Epithelial cell of prostate (primary cell): ENCODE measurements at regions not wholly inside any gene's neighbourhood (a gene's known extent, or its start where the extent isn't known, plus 50 kb on each side); places are given as distances from the start of the nearest gene placed in this dataset.
A peak's percentile ranks its signal among the peaks of the same experiment; 100 is the strongest.
"Not testable (repeated sequence)": the region's sequence is repeated elsewhere in the genome, so short reads cannot be mapped to it uniquely, and the experiment has no call there.

ENCODE experiments used
- DNase-seq: peaks from one replicate; pipeline ENCODE4 v3.0.0-alpha.2; 2011; ENCODE audit warnings: low read depth, low spot score
- H3K27ac ChIP-seq: fragments of 450-650 bp; 2 replicates; pipeline ENCODE4 v1.5.1; 2017; ENCODE audit warnings: mild to moderate bottlenecking

GRCh38 chr6:146923205-146923833, 280.9 kb upstream of the STXBP5 start:
- no peak for DNase-seq
- no peak overlapping the region for H3K27ac ChIP-seq

DNA sequence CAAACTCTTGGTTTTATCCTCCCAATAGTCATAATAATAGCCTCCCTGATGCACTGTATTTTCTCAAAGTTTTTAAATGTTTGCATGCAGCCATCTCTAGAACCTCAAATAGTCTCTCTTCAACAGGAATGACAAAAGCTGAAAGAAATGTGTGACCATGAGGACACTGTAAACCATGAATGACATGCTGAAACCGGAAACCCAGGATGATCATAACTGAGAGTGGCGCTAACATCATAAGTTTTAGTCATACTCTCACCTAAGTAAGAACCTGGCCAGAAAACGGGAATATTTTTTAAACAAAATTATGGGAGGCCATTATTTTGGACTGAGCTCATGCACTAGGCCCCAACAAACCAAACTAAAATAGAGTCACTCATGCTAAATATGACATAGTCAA, 278.4 kb upstream of the STXBP5 start:
- DNase-seq: no peak
- no peak overlapping the region for H3K27ac ChIP-seq

DNA sequence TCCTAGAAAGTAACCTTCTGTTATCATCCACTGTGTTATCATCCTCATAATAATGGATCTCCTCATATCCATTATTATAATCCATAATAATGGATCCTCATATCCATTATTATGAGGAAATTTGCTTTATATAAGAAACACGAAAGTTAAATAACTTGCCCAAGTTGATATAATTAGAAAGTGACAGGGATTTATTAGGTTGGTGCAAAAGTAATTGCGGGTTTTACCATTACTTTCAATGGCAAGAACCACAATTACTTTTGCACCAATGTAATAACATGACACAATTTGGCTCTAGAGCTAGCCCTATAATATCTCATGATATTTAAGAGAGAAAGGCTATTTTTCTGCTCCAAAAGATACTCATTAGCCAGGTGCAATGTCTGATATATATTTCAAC, 275.7 kb upstream of the STXBP5 start:
- H3K27ac ChIP-seq: no peak overlapping the region
- no peak for DNase-seq

GRCh38 chr6:146931214-146931613, 273.0 kb upstream of the STXBP5 start:
- no peak for DNase-seq
- no peak overlapping the region for H3K27ac ChIP-seq

- no peak overlapping the region for H3K27ac ChIP-seq
- no peak for DNase-seq
Measured at GRCh38 chr6:146937316-146937715, 266.9 kb upstream of the STXBP5 start.

DNA sequence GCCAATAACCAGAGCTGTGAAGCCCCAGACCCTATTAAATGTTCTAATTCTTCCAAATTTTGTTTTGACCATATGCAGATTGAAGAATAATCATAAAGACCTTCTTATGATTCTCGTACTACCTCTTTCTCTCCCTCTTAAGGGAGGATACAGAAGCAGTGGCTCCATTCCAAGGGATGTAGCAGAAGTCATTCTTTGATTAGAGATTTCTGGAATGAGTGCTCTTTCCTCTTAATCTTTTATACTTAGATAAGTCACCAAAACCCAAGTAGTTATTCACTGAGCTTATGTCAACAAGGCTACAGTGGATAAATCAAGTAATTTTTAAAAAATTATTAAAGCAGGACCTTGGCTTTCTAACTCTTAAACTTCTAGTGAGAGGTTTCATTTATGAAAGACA, 266.0 kb upstream of the STXBP5 start:
- H3K27ac ChIP-seq: no peak overlapping the region
- DNase-seq: no peak

DNA sequence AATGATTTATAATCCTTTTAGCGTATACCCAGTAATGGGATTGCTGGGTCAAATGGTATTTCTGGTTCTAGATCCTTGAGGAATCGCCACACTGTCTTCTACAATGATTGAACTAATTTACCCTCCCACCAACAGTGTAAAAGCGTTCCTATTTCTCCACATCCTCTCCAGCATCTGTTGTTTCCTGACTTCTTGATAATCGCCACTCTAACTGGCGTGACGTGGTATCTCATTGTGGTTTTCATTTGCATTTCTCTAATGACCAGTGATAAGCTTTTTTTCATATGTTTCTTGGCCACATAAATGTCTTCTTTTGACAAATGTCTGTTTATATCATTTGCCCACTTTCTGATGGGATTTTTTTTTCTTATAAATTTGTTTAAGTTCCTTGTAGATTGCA, 264.8 kb upstream of the STXBP5 start:
- not testable (repeated sequence) for DNase-seq, H3K27ac ChIP-seq

GRCh38 chr6:146943664-146944063, 260.6 kb upstream of the STXBP5 start:
- no peak for DNase-seq
- no peak overlapping the region for H3K27ac ChIP-seq

- H3K27ac ChIP-seq: no peak overlapping the region
- DNase-seq: no peak
Measured at GRCh38 chr6:146944077-146944476, 260.1 kb upstream of the STXBP5 start.

DNA sequence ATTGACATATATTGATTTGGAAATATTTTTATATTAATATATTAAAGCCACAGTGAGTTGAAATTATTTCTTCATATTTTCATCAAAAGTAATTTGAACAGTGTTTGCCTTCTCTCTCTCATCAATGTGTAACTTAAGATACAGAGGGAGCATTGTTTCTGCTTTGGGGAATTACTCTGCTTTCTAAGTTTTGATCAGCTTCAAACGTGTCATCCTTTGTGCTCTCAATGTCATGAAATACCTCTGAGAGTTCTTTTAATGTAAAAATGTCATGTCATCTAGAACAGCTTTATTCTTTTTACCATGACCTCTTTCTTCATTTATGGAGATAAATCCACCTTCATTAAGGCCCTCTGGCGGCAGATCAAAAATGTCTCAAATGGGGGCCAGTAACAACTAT, 259.4 kb upstream of the STXBP5 start:
- H3K27ac ChIP-seq: no peak overlapping the region
- no peak for DNase-seq

DNA sequence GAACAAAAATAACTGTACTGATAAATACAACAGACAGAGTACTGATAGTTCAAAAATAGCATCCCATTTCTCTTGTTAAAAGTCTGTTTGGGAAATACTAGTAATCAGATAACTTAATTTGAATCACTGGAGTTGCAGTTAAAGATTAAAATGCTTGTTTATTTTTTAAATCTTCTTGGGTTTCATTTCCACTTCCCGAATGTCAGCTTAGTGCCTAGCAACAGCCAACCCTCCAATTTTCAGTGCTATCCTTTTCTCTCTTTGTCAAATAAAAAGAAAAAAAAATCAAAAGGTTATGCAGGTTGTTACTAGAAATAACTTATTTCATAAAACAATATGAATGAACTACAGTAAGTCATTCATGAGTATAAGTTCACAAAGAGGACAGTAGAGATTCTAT, 257.7 kb upstream of the STXBP5 start:
- DNase-seq: no peak
- H3K27ac ChIP-seq: no peak overlapping the region

- no peak overlapping the region for H3K27ac ChIP-seq
- DNase-seq: no peak
Measured at GRCh38 chr6:146948790-146949342, 255.4 kb upstream of the STXBP5 start.

DNA sequence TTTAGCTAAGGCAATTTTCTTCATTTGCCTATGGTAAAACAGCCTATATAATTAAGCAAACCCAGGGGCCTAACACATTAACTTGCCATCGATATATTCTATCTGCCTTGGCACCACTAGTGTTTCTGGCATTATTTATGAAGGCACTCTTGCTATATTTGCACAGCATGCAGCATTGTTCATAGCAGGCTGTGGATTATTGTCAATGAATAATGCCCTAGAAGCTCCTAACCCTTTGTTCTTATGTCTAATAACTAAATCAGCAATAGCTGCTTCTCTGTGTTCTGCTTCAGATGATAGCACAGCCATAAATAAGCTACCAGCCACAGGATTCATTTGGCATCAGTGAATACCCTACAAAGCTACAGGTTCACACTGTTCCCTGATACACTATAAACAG, 254.8 kb upstream of the STXBP5 start:
- H3K27ac ChIP-seq: no peak overlapping the region
- DNase-seq: no peak

GRCh38 chr6:146950351-146950835, 253.8 kb upstream of the STXBP5 start:
- no peak for DNase-seq

GRCh38 chr6:146955570-146955969, 248.6 kb upstream of the STXBP5 start:
- H3K27ac ChIP-seq: no peak overlapping the region
- DNase-seq: no peak

More at GRCh38 chr6:146950351-146950835, 253.8 kb upstream of the STXBP5 start:
- H3K27ac ChIP-seq: no peak overlapping the region

DNA sequence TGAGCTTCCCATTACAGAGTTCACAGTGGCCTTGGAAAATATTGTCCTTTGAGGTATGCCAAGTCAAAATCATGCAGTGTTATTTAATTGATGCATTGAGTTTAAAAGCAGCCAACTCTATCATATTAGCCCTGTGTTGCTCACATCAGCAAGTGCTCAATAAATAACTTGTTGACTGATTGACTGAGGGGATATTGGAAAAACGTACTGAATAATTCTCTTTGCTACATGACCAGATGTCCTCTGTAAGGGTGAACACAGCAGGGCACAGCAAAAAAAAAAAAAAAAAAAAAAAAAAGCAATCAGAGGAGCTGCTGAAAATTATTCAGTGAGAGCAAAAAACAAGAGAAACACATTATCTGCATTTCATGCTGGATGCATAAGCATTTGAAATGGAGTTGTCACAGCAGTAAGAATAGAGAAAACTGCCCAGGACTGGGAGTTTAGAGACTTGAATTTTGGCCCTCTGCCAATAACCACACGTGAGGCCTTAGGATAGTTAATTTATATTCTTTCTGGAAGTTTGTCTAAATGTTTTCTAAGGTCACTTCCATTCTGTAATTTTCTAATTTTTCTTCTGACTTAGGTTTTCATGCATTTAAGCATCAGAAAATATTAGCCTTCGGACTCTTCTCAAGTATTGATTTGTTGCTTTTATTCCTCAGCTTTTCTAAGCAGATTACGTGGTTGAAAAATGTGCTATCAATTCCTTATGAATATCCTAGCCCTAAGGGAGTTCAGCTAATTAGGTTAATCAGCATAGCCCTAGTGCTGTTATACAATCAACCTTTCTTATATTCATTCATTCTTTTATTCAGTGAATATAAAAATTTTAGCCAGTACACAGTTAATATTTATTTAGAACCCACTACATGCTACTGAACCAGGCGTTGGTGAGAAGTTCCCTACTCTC, 246.8 kb upstream of the STXBP5 start:
- no peak overlapping the region for H3K27ac ChIP-seq
- no peak for DNase-seq

GRCh38 chr6:146961831-146962230, 242.4 kb upstream of the STXBP5 start:
- peak overlapping the region; percentile 47 for H3K27ac ChIP-seq

GRCh38 chr6:146962329-146962728, 241.9 kb upstream of the STXBP5 start:
- peak; percentile 24 for DNase-seq
- peak overlapping the region; percentile 47 for H3K27ac ChIP-seq

More at GRCh38 chr6:146961831-146962230, 242.4 kb upstream of the STXBP5 start:
- DNase-seq: peak; percentile 54

DNA sequence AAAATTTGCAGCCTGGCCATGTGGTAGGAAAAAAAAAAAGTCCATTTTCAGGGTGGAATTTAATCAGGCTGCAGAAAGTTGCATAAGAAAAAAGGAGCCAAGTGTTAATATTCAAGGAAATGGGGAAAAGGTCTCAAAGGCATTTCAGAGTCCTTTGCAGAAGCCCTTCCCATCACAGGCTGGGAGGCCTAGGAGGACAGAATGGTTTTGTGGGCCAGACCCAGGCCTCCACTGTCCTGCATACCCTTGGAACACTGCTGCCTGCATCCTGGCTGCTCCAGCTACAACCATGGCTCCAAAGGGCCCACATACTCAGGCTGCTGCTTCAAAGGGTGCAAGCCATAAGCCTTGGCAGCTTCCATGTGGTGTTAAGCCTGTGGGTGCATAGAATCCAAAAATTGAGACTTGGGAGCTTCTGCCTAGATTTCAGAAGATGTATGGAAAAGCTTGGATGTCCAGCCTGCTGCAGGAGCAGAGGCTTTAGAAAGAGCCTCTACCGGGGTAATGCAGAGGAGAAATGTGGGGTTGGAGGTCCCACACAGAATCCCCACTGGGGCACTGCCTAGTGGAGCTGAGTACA, 239.0 kb upstream of the STXBP5 start:
- H3K27ac ChIP-seq: no peak overlapping the region
- DNase-seq: no peak

DNA sequence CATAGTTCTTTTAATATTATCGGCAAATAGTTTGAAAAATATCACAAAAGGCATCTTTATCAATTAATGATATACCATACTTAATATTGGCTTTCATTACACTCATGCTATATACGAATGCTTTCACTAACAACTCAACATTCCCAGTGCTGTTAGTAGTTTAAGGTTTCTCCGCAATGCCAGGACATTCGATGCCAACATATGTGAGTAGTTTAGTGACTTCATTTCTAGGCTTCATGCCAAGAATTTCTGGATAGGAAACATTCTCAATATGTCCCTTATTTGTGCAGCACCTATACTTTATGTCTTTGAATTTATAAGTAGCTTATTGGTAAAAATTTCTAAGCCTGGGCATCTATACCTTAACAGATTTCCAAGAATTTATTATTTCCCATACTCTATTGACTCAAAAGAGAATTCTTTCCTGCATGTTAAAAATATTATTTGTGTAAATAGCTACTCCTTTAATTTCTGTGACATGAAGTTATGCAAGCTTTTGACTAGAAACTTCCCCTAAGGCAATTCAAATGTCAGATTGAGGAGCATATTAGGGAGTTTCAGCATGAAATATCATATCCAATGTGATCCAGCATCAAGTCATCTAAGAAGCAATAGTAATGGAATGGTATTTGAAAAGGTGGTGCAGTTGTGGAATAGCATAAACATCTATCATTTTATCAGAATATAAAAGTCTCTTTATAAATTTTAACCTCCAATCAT, 236.0 kb upstream of the STXBP5 start:
- H3K27ac ChIP-seq: no peak overlapping the region
- DNase-seq: peak; percentile 24
